DOHH2 (cell line): ENCODE measurements at regions not wholly inside any gene's neighbourhood (a gene's known extent, or its start where the extent isn't known, plus 50 kb on each side); places are given as distances from the start of the nearest gene placed in this dataset.

Experiments
- H3F3A ChIP-seq: fragments of 200-600 bp; sonication (generic), shearing (Covaris generic); 2 replicates; pipeline ENCODE4 v1.6.0; 2016; ENCODE audit warnings: antibody characterized with exemption, mild to moderate bottlenecking; ENCODE audit not compliant: control insufficient read depth, insufficient read depth
- H3K27ac ChIP-seq: fragments of 200-600 bp; sonication (generic); 2 replicates; pipeline ENCODE4 v1.5.1; 2014; ENCODE audit warnings: low read depth, mild to moderate bottlenecking, low read length, moderate library complexity
- H3K27me3 ChIP-seq: fragments of 200-600 bp; sonication (generic); 2 replicates; pipeline ENCODE4 v1.6.1; 2014; ENCODE audit warnings: mild to moderate bottlenecking, low read length, mixed read lengths; ENCODE audit not compliant: control insufficient read depth
- H3K36me3 ChIP-seq: fragments of 200-600 bp; sonication (generic); 2 replicates; pipeline ENCODE4 v1.6.1; 2014; ENCODE audit warnings: mild to moderate bottlenecking, low read length, moderate library complexity, mixed read lengths; ENCODE audit not compliant: control insufficient read depth
- H3K4me1 ChIP-seq: fragments of 200-600 bp; sonication (generic); 2 replicates; pipeline ENCODE4 v1.6.1; 2014; ENCODE audit warnings: mild to moderate bottlenecking, low read length, mixed read lengths; ENCODE audit not compliant: control insufficient read depth
- H3K4me2 ChIP-seq: fragments of 200-600 bp; sonication (generic); 2 replicates; pipeline ENCODE4 v1.6.0; 2014; ENCODE audit warnings: mild to moderate bottlenecking, low read length, moderate library complexity
- H3K4me3 ChIP-seq: fragments of 200-600 bp; sonication (generic); 2 replicates; pipeline ENCODE4 v1.5.1; 2014; ENCODE audit warnings: mild to moderate bottlenecking, low read length, mixed read lengths
- H3K79me2 ChIP-seq: fragments of 200-600 bp; sonication (generic); 2 replicates; pipeline ENCODE4 v1.6.1; 2014; ENCODE audit warnings: mild to moderate bottlenecking, low read length, mixed read lengths; ENCODE audit not compliant: control insufficient read depth
- H3K9me2 ChIP-seq: fragments of 200-600 bp; sonication (generic); replicated peaks from 2 replicates; pipeline ENCODE4 v1.6.1; 2014; ENCODE audit warnings: mild to moderate bottlenecking, low read length, mixed read lengths; ENCODE audit not compliant: control insufficient read depth
- H3K9me3 ChIP-seq: fragments of 200-600 bp; sonication (generic); 2 replicates; pipeline ENCODE4 v1.6.1; 2014; ENCODE audit warnings: antibody characterized with exemption, low read length, mixed read lengths; ENCODE audit not compliant: control insufficient read depth, insufficient read depth
- H4K20me1 ChIP-seq: fragments of 200-600 bp; sonication (generic); 2 replicates; pipeline ENCODE4 v1.6.0; 2014; ENCODE audit warnings: low read depth, mild to moderate bottlenecking, antibody characterized with exemption, low read length, moderate library complexity; ENCODE audit not compliant: control insufficient read depth, insufficient read depth
- EZH2phosphoT487 ChIP-seq: fragments of 200-600 bp; sonication (generic); IDR thresholded peaks from 2 replicates; pipeline ENCODE4 v1.6.1; 2017; ENCODE audit warnings: borderline replicate concordance, mild to moderate bottlenecking, antibody characterized with exemption, low read length, moderate library complexity, mixed read lengths
- TF ChIP-seq, protein P1 (sequence below): fragments of 200-600 bp; sonication (generic); IDR thresholded peaks from one replicate; pipeline ENCODE4 v1.5.1; 2014; ENCODE audit warnings: antibody characterized with exemption, mild to moderate bottlenecking, low read depth, low read length; ENCODE audit not compliant: poor library complexity, severe bottlenecking

DNA sequence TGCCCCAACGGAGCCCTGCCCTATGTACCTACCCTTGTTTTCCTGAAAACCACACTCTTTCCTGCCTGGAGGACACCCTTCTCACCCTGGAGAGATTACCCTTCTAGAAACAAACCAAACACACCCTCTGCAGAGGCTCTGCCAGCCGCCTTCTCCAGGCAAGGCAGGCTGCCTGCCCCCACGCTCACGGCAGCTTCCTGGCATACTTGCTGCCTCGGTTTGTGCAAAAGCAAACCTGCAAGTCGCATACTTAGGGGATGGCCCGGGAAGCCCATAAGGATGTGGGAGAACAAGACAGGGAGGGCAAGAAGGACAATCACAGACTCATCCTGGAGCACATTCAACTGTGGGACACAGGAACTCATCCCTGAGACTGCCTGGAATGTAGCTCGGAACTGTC lies 154.0 kb upstream of the DIO3 start:
- Histone ChIP-seq H3K4me3 (no peak overlapping the region), H3K9me3 (no peaks in the 10 kb centered on the region), H3K36me3 (no peaks in the 10 kb centered on the region), H4K20me1 (no peaks in the 10 kb centered on the region), H3K27me3 (no peaks in the 10 kb centered on the region), H3K27ac (no peak overlapping the region), H3F3A (no peaks in the 10 kb centered on the region), H3K79me2 (no peaks in the 10 kb centered on the region), H3K4me1 (peaks cover 56% of the 10 kb centered on the region), H3K4me2 (no peak overlapping the region), H3K9me2 (no peaks in the 10 kb centered on the region)
- TF ChIP-seq EZH2phosphoT487: no peak
- TF ChIP-seq, protein P1, sequence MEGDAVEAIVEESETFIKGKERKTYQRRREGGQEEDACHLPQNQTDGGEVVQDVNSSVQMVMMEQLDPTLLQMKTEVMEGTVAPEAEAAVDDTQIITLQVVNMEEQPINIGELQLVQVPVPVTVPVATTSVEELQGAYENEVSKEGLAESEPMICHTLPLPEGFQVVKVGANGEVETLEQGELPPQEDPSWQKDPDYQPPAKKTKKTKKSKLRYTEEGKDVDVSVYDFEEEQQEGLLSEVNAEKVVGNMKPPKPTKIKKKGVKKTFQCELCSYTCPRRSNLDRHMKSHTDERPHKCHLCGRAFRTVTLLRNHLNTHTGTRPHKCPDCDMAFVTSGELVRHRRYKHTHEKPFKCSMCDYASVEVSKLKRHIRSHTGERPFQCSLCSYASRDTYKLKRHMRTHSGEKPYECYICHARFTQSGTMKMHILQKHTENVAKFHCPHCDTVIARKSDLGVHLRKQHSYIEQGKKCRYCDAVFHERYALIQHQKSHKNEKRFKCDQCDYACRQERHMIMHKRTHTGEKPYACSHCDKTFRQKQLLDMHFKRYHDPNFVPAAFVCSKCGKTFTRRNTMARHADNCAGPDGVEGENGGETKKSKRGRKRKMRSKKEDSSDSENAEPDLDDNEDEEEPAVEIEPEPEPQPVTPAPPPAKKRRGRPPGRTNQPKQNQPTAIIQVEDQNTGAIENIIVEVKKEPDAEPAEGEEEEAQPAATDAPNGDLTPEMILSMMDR: no peak

DNA sequence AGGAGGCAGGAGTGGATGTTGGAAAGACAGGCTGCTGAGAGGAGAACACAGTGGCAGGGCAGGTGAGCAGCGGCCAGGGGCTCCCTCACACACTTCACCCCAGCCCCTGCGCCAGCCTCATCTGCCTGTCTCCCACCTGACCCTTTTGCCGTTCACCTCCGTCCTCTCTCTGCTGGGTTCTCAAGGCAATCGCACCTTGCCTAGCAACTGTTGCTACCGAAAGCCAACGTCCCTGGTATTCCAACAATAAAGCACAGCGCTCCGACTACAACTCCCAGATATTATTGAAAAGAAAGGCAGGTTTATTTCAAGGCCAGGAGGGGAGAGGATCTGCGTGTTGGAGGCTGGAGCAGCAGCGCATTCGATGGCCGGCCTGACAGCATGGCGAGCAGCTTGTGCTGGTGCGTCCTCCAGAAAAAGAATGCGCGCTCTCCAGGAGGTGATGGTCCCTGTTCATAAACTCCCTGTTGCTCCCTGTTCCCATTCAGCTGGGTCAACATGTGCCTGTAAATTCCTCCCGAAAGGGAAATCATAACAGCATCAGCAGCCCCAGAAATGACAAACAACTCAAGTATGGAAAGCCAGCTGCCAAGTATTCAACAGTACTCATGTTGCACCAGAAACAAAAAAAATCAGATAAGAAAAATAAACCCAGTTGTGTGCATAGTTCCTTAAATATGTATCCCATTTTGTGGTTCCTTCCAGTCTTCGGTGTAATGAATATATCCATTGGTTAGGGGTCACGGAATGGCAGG lies 153.0 kb upstream of the DIO3 start:
- Histone ChIP-seq H3K4me3 (no peak overlapping the region), H3F3A (no peaks in the 10 kb centered on the region), H3K9me2 (no peaks in the 10 kb centered on the region), H3K36me3 (no peaks in the 10 kb centered on the region), H4K20me1 (no peaks in the 10 kb centered on the region), H3K27me3 (no peaks in the 10 kb centered on the region), H3K27ac (no peak overlapping the region), H3K79me2 (no peaks in the 10 kb centered on the region), H3K4me2 (no peak overlapping the region), H3K9me3 (no peaks in the 10 kb centered on the region), H3K4me1 (peaks cover 47% of the 10 kb centered on the region)
- TF ChIP-seq EZH2phosphoT487: no peak
- TF ChIP-seq, protein P1: no peak

DNA sequence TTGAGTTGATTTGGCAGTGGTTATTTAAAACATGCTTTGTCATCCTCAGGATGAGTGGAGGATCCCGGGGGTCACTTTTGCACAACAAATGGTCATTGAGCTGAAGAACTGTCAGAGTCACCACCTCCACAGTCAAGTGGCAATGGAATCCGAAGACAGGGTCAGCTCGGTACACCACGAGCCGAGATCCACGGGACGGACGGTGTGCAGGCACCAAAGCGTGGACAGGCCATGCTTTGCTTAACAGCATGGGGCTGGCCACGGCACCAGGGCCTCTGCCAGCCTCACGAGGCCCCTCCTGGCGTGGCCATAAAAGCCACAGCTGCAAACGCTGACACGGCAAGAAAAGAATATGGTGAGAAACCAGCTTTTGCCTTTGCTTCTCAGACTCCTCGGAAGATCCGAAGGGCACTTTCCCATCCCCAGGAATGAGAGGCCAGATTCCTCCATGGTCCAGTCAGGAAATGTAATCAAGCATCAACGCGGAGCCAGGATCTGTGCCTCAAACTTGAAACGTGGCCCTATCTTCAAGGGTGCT lies 152.2 kb upstream of the DIO3 start:
- no peaks in the 10 kb centered on the region for H3F3A ChIP-seq

More for the DNA sequence above, 152.2 kb upstream of the DIO3 start:
- no peaks in the 10 kb centered on the region for H3K27me3 ChIP-seq
- no peaks in the 10 kb centered on the region for H3K36me3 ChIP-seq
- no peak overlapping the region for H3K4me2 ChIP-seq
- no peak overlapping the region for H3K27ac ChIP-seq
- no peaks in the 10 kb centered on the region for H3K79me2 ChIP-seq
- TF ChIP-seq EZH2phosphoT487: no peak
- TF ChIP-seq, protein P1: no peak
- no peaks in the 10 kb centered on the region for H4K20me1 ChIP-seq
- no peaks in the 10 kb centered on the region for H3K9me3 ChIP-seq
- no peaks in the 10 kb centered on the region for H3K9me2 ChIP-seq
- peaks cover 39% of the 10 kb centered on the region for H3K4me1 ChIP-seq
- no peak overlapping the region for H3K4me3 ChIP-seq
